ACC112 (cell line): ENCODE measurements at regions not wholly inside any gene's neighbourhood (a gene's known extent, or its start where the extent isn't known, plus 50 kb on each side); places are given as distances from the start of the nearest gene placed in this dataset.
A peak's percentile ranks its signal among the peaks of the same experiment; 100 is the strongest.

Source experiments
- H2AFZ ChIP-seq: fragments of 200-600 bp; sonication (generic); one replicate; pipeline ENCODE4 v1.6.0; 2017; ENCODE audit warnings: antibody characterized with exemption, low read length; ENCODE audit not compliant: unreplicated experiment
- H3K27ac ChIP-seq: fragments of 200-600 bp; sonication (generic); 2 replicates; pipeline ENCODE4 v1.5.1; 2014; ENCODE audit warnings: low read depth, mild to moderate bottlenecking, antibody characterized with exemption, low read length, moderate library complexity
- H3K27me3 ChIP-seq: fragments of 200-600 bp; sonication (generic); 2 replicates; pipeline ENCODE4 v1.6.1; 2014; ENCODE audit warnings: mild to moderate bottlenecking, antibody characterized with exemption, low read length, moderate library complexity, mixed read lengths; ENCODE audit not compliant: insufficient read depth
- H3K36me3 ChIP-seq: fragments of 200-600 bp; sonication (generic); 2 replicates; pipeline ENCODE4 v1.6.1; 2016; ENCODE audit warnings: mild to moderate bottlenecking, antibody characterized with exemption, low read length, moderate library complexity, mixed read lengths; ENCODE audit not compliant: insufficient read depth
- H3K4me1 ChIP-seq: fragments of 200-600 bp; sonication (generic); one replicate; pipeline ENCODE4 v1.6.1; 2016; ENCODE audit warnings: low read length, mixed read lengths; ENCODE audit not compliant: insufficient read depth, unreplicated experiment, control insufficient read depth
- H3K4me3 ChIP-seq: fragments of 200-600 bp; sonication (generic); 2 replicates; pipeline ENCODE4 v1.5.1; 2014; ENCODE audit warnings: mild to moderate bottlenecking, low read depth, low read length
- H3K79me2 ChIP-seq: fragments of 200-600 bp; sonication (generic); one replicate; pipeline ENCODE4 v1.6.0; 2016; ENCODE audit warnings: low read length; ENCODE audit not compliant: control insufficient read depth, unreplicated experiment, insufficient read depth

- H3K27me3 ChIP-seq: no peaks in the 10 kb centered on the region
- H2AFZ ChIP-seq: no peak overlapping the region
- H3K79me2 ChIP-seq: no peaks in the 10 kb centered on the region
- no peak overlapping the region for H3K27ac ChIP-seq
- H3K36me3 ChIP-seq: no peaks in the 10 kb centered on the region
- peaks cover 38% of the 10 kb centered on the region for H3K4me1 ChIP-seq
- no peak overlapping the region for H3K4me3 ChIP-seq
These were observed 614.9 kb upstream of the FZD8 start for GRCh38 chr10:36256948-36257356.

GRCh38 chr10:36256166-36256565 is 614.1 kb upstream of the FZD8 start:
- Histone ChIP-seq H3K4me3 (no peak overlapping the region), H3K27me3 (no peaks in the 10 kb centered on the region), H3K36me3 (no peaks in the 10 kb centered on the region), H3K79me2 (no peaks in the 10 kb centered on the region), H3K4me1 (peaks cover 38% of the 10 kb centered on the region), H2AFZ (peak overlapping the region; percentile 16), H3K27ac (no peak overlapping the region)

GRCh38 chr10:36254199-36254598 is 612.1 kb upstream of the FZD8 start:
- no peaks in the 10 kb centered on the region for H3K27me3 ChIP-seq
- no peak overlapping the region for H3K4me3 ChIP-seq
- H3K27ac ChIP-seq: no peak overlapping the region
- no peak overlapping the region for H2AFZ ChIP-seq
- H3K79me2 ChIP-seq: no peaks in the 10 kb centered on the region
- H3K4me1 ChIP-seq: peaks cover 38% of the 10 kb centered on the region
- H3K36me3 ChIP-seq: no peaks in the 10 kb centered on the region

- Histone ChIP-seq H3K4me1 (peaks cover 38% of the 10 kb centered on the region), H3K27me3 (no peaks in the 10 kb centered on the region), H3K36me3 (no peaks in the 10 kb centered on the region), H3K27ac (no peak overlapping the region), H2AFZ (no peak overlapping the region), H3K79me2 (no peaks in the 10 kb centered on the region), H3K4me3 (no peak overlapping the region)
These were observed 611.6 kb upstream of the FZD8 start for GRCh38 chr10:36253731-36254130.

GRCh38 chr10:36251068-36251467 is 609.0 kb upstream of the FZD8 start:
- Histone ChIP-seq H3K36me3 (no peaks in the 10 kb centered on the region), H3K4me3 (no peak overlapping the region), H3K4me1 (peaks cover 18% of the 10 kb centered on the region), H3K79me2 (no peaks in the 10 kb centered on the region), H3K27me3 (no peaks in the 10 kb centered on the region), H3K27ac (no peak overlapping the region), H2AFZ (no peak overlapping the region)

- Histone ChIP-seq H3K4me1 (peaks cover 2% of the 10 kb centered on the region), H3K27ac (no peak overlapping the region), H3K79me2 (no peaks in the 10 kb centered on the region), H3K27me3 (no peaks in the 10 kb centered on the region), H3K36me3 (no peaks in the 10 kb centered on the region), H2AFZ (no peak overlapping the region), H3K4me3 (no peak overlapping the region)
These were observed 606.3 kb upstream of the FZD8 start for GRCh38 chr10:36248304-36248981.

GRCh38 chr10:36247478-36247877 is 605.4 kb upstream of the FZD8 start:
- no peaks in the 10 kb centered on the region for H3K27me3 ChIP-seq
- H3K4me3 ChIP-seq: no peak overlapping the region
- H3K27ac ChIP-seq: no peak overlapping the region
- H3K36me3 ChIP-seq: no peaks in the 10 kb centered on the region
- no peaks in the 10 kb centered on the region for H3K4me1 ChIP-seq
- no peaks in the 10 kb centered on the region for H3K79me2 ChIP-seq
- no peak overlapping the region for H2AFZ ChIP-seq

GRCh38 chr10:36236931-36237330 is 594.8 kb upstream of the FZD8 start:
- Histone ChIP-seq H3K27me3 (no peaks in the 10 kb centered on the region), H3K79me2 (no peaks in the 10 kb centered on the region), H3K4me3 (no peak overlapping the region), H3K36me3 (no peaks in the 10 kb centered on the region), H3K4me1 (no peaks in the 10 kb centered on the region), H2AFZ (no peak overlapping the region), H3K27ac (no peak overlapping the region)

GRCh38 chr10:36236341-36236740 is 594.2 kb upstream of the FZD8 start:
- Histone ChIP-seq H2AFZ (no peak overlapping the region), H3K27ac (no peak overlapping the region), H3K36me3 (no peaks in the 10 kb centered on the region), H3K27me3 (no peaks in the 10 kb centered on the region), H3K4me3 (no peak overlapping the region), H3K4me1 (no peaks in the 10 kb centered on the region), H3K79me2 (no peaks in the 10 kb centered on the region)

- H3K27ac ChIP-seq: no peak overlapping the region
- H3K79me2 ChIP-seq: no peaks in the 10 kb centered on the region
- no peaks in the 10 kb centered on the region for H3K36me3 ChIP-seq
- no peaks in the 10 kb centered on the region for H3K27me3 ChIP-seq
- no peaks in the 10 kb centered on the region for H3K4me1 ChIP-seq
- H3K4me3 ChIP-seq: no peak overlapping the region
- H2AFZ ChIP-seq: no peak overlapping the region
These were observed 590.8 kb upstream of the FZD8 start for GRCh38 chr10:36232935-36233334.

- no peaks in the 10 kb centered on the region; the same call in 1 of the 2 replicates for H3K27me3 ChIP-seq
- peaks cover 9% of the 10 kb centered on the region for H3K4me1 ChIP-seq
- no peak overlapping the region for H2AFZ ChIP-seq
- H3K27ac ChIP-seq: peak overlapping the region; percentile 17; the same call in 1 of the 2 replicates
- no peak overlapping the region for H3K4me3 ChIP-seq
- no peaks in the 10 kb centered on the region for H3K36me3 ChIP-seq
- H3K79me2 ChIP-seq: no peaks in the 10 kb centered on the region
These were observed 582.4 kb upstream of the FZD8 start for GRCh38 chr10:36224431-36224985.
